WERI-Rb-1 (cell line): ENCODE measurements at regions not wholly inside any gene's neighbourhood (a gene's known extent, or its start where the extent isn't known, plus 50 kb on each side); places are given as distances from the start of the nearest gene placed in this dataset.

Experiments
- DNase-seq: peaks from one replicate; pipeline ENCODE4 v3.0.0-alpha.2; 2020
- H3K27ac ChIP-seq: fragments of 250-450 bp; sonication (Bioruptor Pico); 2 replicates; pipeline ENCODE4 v1.5.1; 2020; ENCODE audit warnings: mild to moderate bottlenecking, moderate library complexity
- H3K27me3 ChIP-seq: fragments of 250-450 bp; sonication (Bioruptor Pico); 2 replicates; pipeline ENCODE4 v1.5.1; 2021; ENCODE audit warnings: mild to moderate bottlenecking, low read depth, moderate library complexity; ENCODE audit not compliant: insufficient read depth, severe bottlenecking
- H3K36me3 ChIP-seq: fragments of 250-450 bp; sonication (Bioruptor Pico); 2 replicates; pipeline ENCODE4 v1.5.1; 2020; ENCODE audit warnings: mild to moderate bottlenecking, moderate library complexity
- H3K4me3 ChIP-seq: 2 replicates; pipeline ENCODE4 v1.5.1; 2011; ENCODE audit warnings: low read depth, mild to moderate bottlenecking, control low read depth, low read length
- H3K9me3 ChIP-seq: fragments of 250-450 bp; sonication (Bioruptor Pico); 2 replicates; pipeline ENCODE4 v1.5.1; 2021; ENCODE audit warnings: mild to moderate bottlenecking, moderate library complexity; ENCODE audit not compliant: severe bottlenecking
- CTCF ChIP-seq: IDR thresholded peaks from 2 replicates; pipeline ENCODE4 v1.5.1; 2011; ENCODE audit warnings: low read depth, mild to moderate bottlenecking, control low read depth, inconsistent platforms, low read length

DNA sequence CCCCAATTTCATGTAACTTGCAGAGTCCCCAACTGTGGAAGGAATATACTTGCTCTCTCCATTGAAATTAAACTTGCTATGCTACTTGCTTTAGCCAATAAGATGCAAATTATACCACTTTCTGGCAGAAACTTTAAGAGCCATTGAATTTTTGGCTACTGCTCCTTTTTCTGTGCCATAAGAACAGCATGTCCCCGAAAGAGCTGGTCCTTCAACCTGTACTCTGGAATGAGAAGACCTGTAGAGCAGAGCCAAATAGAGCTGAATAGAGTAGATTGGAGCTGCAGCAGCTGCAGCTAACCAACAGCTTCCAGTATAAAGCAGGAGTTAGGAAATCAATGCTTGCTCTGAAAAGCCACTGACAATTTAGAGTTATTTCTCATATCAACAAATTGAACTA, 472.3 kb upstream of the B3GALT2 start:
- no peaks in the 10 kb centered on the region for H3K9me3 ChIP-seq
- H3K36me3 ChIP-seq: no peaks in the 10 kb centered on the region
- H3K27ac ChIP-seq: no peak overlapping the region
- TF ChIP-seq CTCF: no peak
- DNase-seq: no peak
- no peaks in the 10 kb centered on the region for H3K27me3 ChIP-seq
- no peak overlapping the region for H3K4me3 ChIP-seq

GRCh38 chr1:193658081-193658480, 471.7 kb upstream of the B3GALT2 start:
- no peak for DNase-seq
- H3K36me3 ChIP-seq: no peaks in the 10 kb centered on the region
- H3K9me3 ChIP-seq: no peaks in the 10 kb centered on the region
- H3K27me3 ChIP-seq: no peaks in the 10 kb centered on the region
- H3K27ac ChIP-seq: no peak overlapping the region
- H3K4me3 ChIP-seq: no peak overlapping the region
- no peak for TF ChIP-seq CTCF

- Histone ChIP-seq H3K9me3 (no peaks in the 10 kb centered on the region), H3K4me3 (no peak overlapping the region), H3K27me3 (no peaks in the 10 kb centered on the region), H3K36me3 (no peaks in the 10 kb centered on the region), H3K27ac (no peak overlapping the region)
- TF ChIP-seq CTCF: no peak
- no peak for DNase-seq
Measured at GRCh38 chr1:193657552-193657951, 471.1 kb upstream of the B3GALT2 start.

DNA sequence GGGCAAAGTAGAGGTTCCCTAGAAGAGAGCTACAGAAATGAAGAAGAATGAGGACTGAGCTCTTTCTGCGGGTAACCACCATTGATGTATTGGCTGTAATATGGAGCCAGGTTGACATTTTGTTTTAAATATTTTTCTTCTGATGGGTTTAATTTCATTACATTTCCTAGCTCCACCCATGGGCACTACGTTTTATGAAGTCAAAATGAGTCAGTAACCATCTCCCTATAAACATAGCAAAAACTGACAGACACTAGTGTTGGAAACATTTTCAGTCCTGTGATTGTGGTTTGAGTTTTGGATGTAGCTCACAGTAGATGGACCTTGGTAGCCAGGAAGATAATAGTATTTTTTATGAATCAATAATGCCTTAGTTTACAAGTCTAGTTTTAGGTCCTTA, 470.4 kb upstream of the B3GALT2 start:
- no peak for TF ChIP-seq CTCF
- DNase-seq: no peak
- no peak overlapping the region for H3K27ac ChIP-seq

GRCh38 chr1:193654951-193655735, 468.7 kb upstream of the B3GALT2 start:
- TF ChIP-seq CTCF: no peak
- H3K4me3 ChIP-seq: no peak overlapping the region
- no peak overlapping the region for H3K27ac ChIP-seq
- no peak for DNase-seq
- no peaks in the 10 kb centered on the region for H3K36me3 ChIP-seq
- no peaks in the 10 kb centered on the region for H3K27me3 ChIP-seq
- no peaks in the 10 kb centered on the region for H3K9me3 ChIP-seq

More for the DNA sequence above, 470.4 kb upstream of the B3GALT2 start:
- no peak overlapping the region for H3K4me3 ChIP-seq
- H3K36me3 ChIP-seq: no peaks in the 10 kb centered on the region
- H3K9me3 ChIP-seq: no peaks in the 10 kb centered on the region
- no peaks in the 10 kb centered on the region for H3K27me3 ChIP-seq

GRCh38 chr1:193649587-193649986, 463.2 kb upstream of the B3GALT2 start:
- DNase-seq: no peak
- Histone ChIP-seq H3K27ac (no peak overlapping the region), H3K36me3 (no peaks in the 10 kb centered on the region), H3K27me3 (no peaks in the 10 kb centered on the region), H3K9me3 (no peaks in the 10 kb centered on the region), H3K4me3 (no peak overlapping the region)
- no peak for TF ChIP-seq CTCF
